ENCODE measurements at regions not wholly inside any gene's neighbourhood (a gene's known extent, or its start where the extent isn't known, plus 50 kb on each side); places are given as distances from the start of the nearest gene placed in this dataset.

DNA sequence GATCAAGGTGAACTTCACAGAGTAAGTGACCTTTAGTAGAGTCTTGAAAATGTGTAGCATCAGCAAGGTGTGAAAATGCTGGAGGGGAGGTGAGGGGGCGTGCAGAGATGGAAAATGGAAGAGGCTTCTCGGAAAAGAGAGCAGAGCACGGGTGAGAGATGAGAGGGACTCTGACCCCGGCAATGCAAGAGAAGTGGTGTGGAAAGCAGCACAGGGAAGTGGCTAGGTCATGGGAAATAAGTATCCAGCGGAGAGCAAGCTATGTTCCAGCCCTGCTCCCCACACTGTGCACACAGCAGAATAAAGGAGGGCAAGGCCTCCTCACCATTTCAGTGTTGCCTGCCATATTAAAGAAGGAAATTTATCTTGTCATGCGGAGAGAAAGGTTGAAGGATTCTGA lies 241.7 kb upstream of the DOK6 start:
- H2AFZ ChIP-seq (ENCODE audit: low read depth, low read length), result no peak overlapping the region
- H3K9me2 ChIP-seq (ENCODE audit: insufficient read depth, low read length), result no peaks in the 10 kb centered on the region
- H3K9ac ChIP-seq (ENCODE audit: low read length), result no peak overlapping the region
- H3K79me2 ChIP-seq (replicated peaks; ENCODE audit: insufficient read depth, low read length), result no peaks in the 10 kb centered on the region
- H3K4me3 ChIP-seq (ENCODE audit: low read length), result no peak overlapping the region
- no peaks in the 10 kb centered on the region for H3K9me3 ChIP-seq (ENCODE audit: low read length)
- no peak overlapping the region for H3K4me2 ChIP-seq (ENCODE audit: low read length)
- no peaks in the 10 kb centered on the region for H4K20me1 ChIP-seq (ENCODE audit: insufficient read depth)
- no peaks in the 10 kb centered on the region for H3F3A ChIP-seq (ENCODE audit: insufficient read depth, low read length, poor library complexity, severe bottlenecking)
- no peaks in the 10 kb centered on the region for H3K27me3 ChIP-seq (ENCODE audit: insufficient read depth, low read depth, low read length)
- TF ChIP-seq MXI1 (conservative IDR thresholded peaks at IDR 0.05; ENCODE audit: poor library complexity, severe bottlenecking) (no peak), SMC3 (conservative IDR thresholded peaks at IDR 0.05; ENCODE audit: poor library complexity) (no peak), RAD21 (conservative IDR thresholded peaks at IDR 0.05) (no peak), TAF1 (IDR thresholded peaks at IDR 0.05; ENCODE audit: low read depth) (no peak), EP300 (conservative IDR thresholded peaks at IDR 0.05; ENCODE audit: poor library complexity, severe bottlenecking) (no peak), POLR2AphosphoS5 (IDR thresholded peaks at IDR 0.05) (no peak), EZH2 (IDR thresholded peaks at IDR 0.05; ENCODE audit: borderline replicate concordance, insufficient read depth, low read length, poor library complexity, severe bottlenecking) (no peak)
- TF ChIP-seq, protein P1, sequence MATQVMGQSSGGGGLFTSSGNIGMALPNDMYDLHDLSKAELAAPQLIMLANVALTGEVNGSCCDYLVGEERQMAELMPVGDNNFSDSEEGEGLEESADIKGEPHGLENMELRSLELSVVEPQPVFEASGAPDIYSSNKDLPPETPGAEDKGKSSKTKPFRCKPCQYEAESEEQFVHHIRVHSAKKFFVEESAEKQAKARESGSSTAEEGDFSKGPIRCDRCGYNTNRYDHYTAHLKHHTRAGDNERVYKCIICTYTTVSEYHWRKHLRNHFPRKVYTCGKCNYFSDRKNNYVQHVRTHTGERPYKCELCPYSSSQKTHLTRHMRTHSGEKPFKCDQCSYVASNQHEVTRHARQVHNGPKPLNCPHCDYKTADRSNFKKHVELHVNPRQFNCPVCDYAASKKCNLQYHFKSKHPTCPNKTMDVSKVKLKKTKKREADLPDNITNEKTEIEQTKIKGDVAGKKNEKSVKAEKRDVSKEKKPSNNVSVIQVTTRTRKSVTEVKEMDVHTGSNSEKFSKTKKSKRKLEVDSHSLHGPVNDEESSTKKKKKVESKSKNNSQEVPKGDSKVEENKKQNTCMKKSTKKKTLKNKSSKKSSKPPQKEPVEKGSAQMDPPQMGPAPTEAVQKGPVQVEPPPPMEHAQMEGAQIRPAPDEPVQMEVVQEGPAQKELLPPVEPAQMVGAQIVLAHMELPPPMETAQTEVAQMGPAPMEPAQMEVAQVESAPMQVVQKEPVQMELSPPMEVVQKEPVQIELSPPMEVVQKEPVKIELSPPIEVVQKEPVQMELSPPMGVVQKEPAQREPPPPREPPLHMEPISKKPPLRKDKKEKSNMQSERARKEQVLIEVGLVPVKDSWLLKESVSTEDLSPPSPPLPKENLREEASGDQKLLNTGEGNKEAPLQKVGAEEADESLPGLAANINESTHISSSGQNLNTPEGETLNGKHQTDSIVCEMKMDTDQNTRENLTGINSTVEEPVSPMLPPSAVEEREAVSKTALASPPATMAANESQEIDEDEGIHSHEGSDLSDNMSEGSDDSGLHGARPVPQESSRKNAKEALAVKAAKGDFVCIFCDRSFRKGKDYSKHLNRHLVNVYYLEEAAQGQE (IDR thresholded peaks at IDR 0.05; ENCODE audit: borderline replicate concordance), result no peak
- TF ChIP-seq, protein P2, sequence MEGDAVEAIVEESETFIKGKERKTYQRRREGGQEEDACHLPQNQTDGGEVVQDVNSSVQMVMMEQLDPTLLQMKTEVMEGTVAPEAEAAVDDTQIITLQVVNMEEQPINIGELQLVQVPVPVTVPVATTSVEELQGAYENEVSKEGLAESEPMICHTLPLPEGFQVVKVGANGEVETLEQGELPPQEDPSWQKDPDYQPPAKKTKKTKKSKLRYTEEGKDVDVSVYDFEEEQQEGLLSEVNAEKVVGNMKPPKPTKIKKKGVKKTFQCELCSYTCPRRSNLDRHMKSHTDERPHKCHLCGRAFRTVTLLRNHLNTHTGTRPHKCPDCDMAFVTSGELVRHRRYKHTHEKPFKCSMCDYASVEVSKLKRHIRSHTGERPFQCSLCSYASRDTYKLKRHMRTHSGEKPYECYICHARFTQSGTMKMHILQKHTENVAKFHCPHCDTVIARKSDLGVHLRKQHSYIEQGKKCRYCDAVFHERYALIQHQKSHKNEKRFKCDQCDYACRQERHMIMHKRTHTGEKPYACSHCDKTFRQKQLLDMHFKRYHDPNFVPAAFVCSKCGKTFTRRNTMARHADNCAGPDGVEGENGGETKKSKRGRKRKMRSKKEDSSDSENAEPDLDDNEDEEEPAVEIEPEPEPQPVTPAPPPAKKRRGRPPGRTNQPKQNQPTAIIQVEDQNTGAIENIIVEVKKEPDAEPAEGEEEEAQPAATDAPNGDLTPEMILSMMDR (IDR thresholded peaks at IDR 0.05; ENCODE audit: poor library complexity, severe bottlenecking), result no peak
- no peak overlapping the region for H3K27ac ChIP-seq (ENCODE audit: low read length)
- H3K36me3 ChIP-seq (ENCODE audit: insufficient read depth, low read length), result no peaks in the 10 kb centered on the region

DNA sequence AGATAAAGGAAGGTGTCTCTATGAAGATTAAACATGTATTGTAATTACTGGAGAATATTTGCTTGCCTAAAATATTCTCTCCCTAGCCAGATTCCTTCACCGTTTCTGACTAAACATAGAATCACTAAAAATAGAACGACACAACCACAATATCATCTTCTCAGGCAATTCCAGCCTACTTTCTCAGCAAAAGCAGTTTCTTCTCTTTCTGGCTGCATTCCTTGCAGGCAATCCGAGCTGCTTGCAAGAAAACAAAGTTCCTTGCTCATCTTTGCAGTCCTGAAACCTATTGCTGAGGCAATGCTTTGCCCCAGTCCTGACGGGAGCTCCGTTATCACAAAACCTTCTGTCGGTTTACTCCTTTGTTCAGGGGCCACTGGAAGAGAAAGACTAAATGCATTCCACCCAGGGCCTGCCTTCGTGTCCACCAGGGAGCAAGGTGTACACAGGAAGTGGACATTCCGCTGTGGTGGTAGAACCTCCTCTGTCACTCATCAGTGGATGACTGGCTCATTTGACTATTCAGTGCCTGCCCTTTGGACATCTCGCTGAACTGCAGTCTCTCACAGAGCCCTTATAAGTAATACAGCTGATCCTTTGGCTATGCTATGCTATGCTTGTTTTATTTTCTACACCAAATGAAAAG lies 239.2 kb upstream of the DOK6 start:
- H3K4me2 ChIP-seq (ENCODE audit: low read length), result no peak overlapping the region
- no peaks in the 10 kb centered on the region for H3K79me2 ChIP-seq (replicated peaks; ENCODE audit: insufficient read depth, low read length)
- no peak overlapping the region for H3K9ac ChIP-seq (ENCODE audit: low read length)
- no peak for TF ChIP-seq EP300 (conservative IDR thresholded peaks at IDR 0.05; ENCODE audit: poor library complexity, severe bottlenecking)
- no peak for TF ChIP-seq SMC3 (conservative IDR thresholded peaks at IDR 0.05; ENCODE audit: poor library complexity)
- TF ChIP-seq, protein P1 (IDR thresholded peaks at IDR 0.05; ENCODE audit: borderline replicate concordance), result no peak
- TF ChIP-seq EZH2 (IDR thresholded peaks at IDR 0.05; ENCODE audit: borderline replicate concordance, insufficient read depth, low read length, poor library complexity, severe bottlenecking), result no peak
- TF ChIP-seq TAF1 (IDR thresholded peaks at IDR 0.05; ENCODE audit: low read depth), result no peak
- TF ChIP-seq MXI1 (conservative IDR thresholded peaks at IDR 0.05; ENCODE audit: poor library complexity, severe bottlenecking), result no peak
- TF ChIP-seq RAD21 (conservative IDR thresholded peaks at IDR 0.05), result no peak
- no peak for TF ChIP-seq POLR2AphosphoS5 (IDR thresholded peaks at IDR 0.05)
- TF ChIP-seq, protein P2 (IDR thresholded peaks at IDR 0.05; ENCODE audit: poor library complexity, severe bottlenecking), result no peak
- no peak overlapping the region for H3K4me3 ChIP-seq (ENCODE audit: low read length)
- no peaks in the 10 kb centered on the region for H3K9me2 ChIP-seq (ENCODE audit: insufficient read depth, low read length)
- no peaks in the 10 kb centered on the region for H3K9me3 ChIP-seq (ENCODE audit: low read length)
- H3K27ac ChIP-seq (ENCODE audit: low read length), result no peak overlapping the region
- no peaks in the 10 kb centered on the region for H3K27me3 ChIP-seq (ENCODE audit: insufficient read depth, low read depth, low read length)
- H2AFZ ChIP-seq (ENCODE audit: low read depth, low read length), result no peak overlapping the region
- no peaks in the 10 kb centered on the region for H3K36me3 ChIP-seq (ENCODE audit: insufficient read depth, low read length)
- no peaks in the 10 kb centered on the region for H4K20me1 ChIP-seq (ENCODE audit: insufficient read depth)
- no peaks in the 10 kb centered on the region for H3F3A ChIP-seq (ENCODE audit: insufficient read depth, low read length, poor library complexity, severe bottlenecking)

Data from neural cell (in vitro differentiated cells).